ENCODE measurements at regions not wholly inside any gene's neighbourhood (a gene's known extent, or its start where the extent isn't known, plus 50 kb on each side); places are given as distances from the start of the nearest gene placed in this dataset.

DNA sequence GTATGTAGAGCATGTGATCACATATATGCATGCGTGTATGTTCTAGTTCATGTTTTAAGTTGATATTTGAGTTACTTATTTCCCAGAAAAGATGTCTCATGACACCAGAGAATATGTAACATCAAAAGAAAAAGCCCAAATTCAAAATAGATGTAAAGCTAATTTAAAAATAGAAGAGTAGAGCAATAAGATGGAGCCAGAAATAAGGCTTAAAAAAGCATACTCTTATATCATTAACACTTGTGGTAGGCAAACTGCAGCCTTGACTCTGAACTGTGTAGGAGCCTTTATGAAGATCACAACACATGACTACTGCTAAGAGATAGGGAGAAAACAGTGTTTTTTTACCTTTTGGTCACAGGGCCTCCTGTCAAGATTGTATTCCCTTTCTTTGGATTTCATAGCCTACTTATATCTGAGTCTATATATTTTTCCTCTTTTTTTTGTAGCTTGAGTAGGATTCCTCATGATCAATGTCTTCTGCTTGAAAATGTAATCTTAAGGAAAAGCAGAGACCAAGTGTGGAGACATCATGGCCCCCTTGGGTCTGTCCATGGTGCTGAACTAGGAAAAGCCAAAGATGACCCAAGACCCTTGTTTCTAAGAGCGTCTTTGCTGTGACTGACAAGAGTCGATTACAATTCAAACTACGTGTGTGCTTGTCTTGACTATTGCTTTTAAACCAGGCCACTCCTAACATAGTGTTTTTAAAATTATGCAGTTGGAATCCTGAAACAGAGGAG is 390.4 kb downstream of the SHISA9 start:
- DNase-seq: no peak

DNA sequence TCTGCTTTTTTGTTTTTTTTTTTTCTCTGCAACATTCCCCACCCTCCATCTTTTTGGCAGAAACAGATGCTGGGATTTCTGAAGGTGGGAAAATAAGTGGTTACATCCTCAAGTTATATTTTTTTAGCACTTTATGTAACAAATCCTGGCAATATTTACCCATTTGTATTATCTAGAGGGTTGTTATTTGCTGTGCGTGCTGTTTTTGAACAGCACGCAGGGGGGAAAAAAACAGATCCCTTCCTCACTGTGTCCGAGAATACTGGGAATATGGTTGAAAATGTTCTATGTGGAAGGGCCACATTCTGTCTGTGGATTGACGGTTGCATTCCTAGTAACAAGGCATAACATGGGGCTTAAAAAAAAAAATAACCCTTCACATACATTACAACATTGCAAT is 394.8 kb downstream of the SHISA9 start:
- DNase-seq: no peak

DNA sequence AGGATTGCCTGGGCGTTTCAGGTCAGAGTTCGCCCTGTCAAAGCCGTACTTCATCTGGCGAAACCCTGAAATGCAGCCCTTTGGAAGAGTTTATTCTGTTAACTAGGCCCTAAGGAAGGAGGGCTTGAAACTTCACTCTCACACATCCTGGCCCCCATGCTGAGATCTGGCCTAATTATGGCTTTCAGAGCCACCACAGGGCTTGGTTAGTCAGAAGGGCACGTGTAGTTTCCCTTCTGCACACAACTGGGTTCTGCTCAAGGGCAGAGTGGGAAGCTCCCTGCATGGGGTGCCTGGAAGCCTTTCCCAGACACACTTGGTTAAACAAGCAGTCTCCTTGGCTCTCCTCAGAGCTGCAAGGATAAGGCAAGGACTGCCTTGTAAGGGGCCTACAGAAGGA is 397.3 kb downstream of the SHISA9 start:
- DNase-seq: no peak

DNA sequence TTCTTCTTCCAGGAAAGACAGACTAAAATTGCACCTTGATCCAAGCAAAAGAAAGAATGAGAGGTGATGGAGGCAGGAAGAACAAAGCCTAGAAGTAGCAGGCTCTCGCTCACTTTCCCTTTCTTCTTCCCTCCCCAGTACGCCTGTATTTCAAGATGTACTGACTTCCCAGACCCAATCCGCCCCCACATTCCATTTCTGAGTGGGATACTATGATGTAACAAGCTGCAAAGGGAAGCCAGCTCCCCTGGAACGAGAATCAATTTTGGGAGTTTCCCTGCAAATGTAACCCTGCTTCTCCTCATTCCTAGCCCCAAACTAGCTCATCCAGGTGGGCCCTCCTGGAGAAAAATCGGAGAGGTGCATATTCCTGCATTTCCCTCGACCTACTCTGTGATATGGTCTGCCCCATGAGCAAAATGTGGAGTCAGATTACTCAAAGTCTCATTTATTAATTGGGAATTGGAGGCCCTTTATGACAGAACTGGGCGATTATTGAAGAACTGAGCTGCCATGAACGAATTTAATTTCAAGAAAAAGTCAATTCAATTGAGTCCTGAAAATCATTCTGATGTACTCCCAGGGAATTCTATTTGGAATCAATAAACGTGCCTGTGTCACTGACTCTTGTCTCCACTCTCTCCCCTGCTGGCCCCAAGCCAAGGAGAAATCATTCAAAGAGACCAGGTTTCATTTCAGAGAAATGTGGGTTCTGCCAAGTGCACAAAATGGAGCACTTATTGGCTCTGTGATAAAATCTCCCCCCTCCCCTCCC is 398.9 kb downstream of the SHISA9 start:
- no peak for DNase-seq

DNA sequence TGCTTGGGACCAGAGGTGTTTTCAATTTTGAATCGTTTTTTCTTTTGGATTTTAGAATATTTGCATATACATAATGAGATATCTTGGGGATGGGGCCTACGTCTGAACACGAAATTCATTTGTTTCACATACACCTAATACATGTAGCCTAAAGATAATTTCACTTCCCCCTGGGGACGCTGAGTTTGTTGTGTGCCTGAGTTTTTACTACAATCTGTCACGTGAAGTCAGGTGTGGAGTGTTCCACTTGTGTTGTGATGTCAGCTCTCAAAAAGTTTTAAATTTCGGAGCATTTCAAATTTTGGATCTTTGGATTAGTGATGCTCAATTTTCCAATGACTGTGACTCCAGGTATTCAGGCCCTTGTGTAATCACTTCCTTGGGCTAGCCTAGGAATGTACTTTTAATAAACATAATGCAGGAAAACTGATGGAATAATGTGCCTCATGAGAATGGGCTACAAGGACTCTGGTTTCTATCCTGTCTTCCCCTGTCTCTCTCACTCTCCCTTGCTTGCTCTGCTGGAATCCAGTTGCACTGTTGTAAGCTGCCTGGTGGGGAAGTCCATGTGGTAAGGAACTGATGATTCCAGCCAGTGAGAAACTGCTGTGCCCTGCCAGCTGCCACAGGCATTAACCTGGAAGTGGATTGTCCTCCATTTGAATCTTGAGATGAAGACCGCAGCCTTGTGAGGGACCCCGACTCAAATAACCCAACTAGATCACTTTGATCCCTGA is 403.8 kb downstream of the SHISA9 start:
- no peak for DNase-seq

DNA sequence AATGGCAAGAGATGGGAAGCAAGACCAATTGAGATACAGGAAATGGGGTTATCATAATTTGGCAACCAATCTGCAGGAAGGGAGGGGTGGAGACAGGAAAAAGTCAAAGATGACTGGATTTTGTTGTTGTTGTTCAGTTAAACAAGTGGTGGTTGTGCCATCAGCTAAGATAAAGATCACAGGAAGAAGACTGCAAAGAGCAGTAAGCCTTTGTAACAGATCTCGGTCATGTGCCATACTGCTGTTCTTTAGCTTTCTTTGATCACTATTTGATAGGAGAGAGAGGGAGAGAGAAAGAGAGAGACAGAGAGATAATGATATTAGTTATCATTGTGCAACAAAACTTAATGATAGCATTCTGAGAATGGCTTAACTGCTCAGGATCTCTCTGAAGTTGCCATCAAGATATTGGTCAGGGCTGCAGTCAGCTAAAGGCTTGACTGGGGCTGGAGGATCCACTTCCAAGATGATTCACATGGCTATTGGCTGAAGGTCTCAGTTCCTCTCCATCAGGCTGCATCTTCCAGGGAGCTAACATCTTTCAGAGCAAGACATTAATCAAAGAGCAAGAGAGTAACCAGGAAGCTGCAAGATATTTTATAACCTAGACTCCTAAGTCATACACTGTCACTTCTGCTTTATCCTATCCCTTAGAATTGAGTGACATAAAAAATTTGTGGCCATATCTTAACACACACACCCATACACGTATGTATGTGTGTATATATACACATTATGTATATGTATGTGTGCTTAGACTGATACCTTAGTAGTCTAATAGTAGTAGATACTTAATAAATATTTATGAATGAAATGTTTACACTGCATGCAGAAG is 405.0 kb downstream of the SHISA9 start:
- no peak for DNase-seq

DNA sequence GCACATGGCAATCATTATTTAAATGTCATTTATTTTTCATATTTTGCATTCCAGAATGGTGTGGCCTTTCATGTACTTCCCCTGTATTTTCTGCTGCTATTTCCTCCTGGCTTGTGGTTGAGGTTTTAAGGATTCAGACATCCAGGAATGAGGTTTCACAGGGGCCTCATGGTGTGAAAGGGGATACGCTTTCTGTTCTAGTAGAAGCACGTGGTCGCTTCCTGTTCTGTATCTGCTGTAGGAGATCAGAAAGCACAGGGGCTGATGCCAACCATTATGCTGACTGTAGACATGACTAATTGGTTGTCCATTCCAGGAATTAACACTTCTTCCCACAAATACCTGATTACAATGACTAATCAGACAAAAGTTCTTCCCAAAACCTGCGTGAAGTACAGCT is 405.9 kb downstream of the SHISA9 start:
- DNase-seq: no peak

DNA sequence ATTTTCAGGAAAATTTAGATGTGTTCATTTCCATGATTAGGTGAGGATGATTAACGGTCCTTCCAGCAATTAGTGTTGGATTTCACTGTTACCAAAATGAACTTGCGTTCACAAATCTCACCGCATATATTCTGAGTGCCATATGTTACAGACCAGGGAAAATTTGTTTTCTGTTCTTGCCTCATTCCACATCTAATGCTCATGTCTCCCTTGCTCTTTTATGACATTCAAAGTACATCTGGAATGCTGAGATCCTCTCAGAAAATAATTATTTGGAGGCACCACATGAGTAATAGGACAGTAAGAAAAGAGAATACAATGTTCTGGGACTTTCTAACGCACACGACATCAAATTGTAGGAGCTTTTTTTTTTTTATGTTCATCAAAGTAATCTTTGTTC is 406.5 kb downstream of the SHISA9 start:
- no peak for DNase-seq

DNA sequence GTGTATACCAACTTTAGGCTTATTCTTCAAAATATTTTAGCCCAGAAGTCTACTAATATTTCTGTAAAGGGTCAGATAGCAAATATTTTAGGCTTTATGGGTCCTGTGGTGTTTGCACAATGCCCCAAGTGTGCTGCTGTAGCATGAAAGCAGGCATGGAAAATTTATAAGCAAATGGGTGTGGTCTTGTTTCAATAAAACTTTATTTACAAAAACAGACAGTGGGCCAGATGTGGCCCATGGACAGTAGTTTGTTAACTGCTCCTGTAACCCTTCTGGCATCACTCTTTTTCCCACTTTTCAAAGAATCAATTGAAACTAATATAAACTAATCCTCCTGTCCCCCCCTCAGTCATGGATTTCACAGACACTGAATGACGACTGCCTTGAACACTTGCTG is 410.7 kb downstream of the SHISA9 start:
- no peak for DNase-seq

DNA sequence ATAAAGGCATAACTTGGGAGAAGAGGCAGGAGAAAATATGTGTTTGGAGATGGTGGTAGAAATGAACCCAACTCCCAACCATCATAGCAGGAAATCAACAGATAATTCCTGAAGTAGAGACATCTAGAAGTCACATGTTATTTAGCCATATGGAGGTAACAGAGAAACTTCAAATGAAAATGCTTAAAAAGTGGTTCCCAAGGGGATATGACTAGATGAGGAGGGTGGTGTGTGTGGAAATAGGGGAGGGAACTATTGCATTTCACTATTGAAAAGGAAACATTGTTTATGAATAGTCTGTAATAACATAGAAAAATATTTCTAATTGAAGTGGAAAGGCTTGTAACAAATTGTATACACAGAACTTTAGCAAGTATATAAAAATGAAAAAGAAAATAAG is 412.0 kb downstream of the SHISA9 start:
- no peak for DNase-seq

- DNase-seq: no peak
Observed at GRCh38 chr16:13314633-13315032, 413.2 kb downstream of the SHISA9 start.

DNA sequence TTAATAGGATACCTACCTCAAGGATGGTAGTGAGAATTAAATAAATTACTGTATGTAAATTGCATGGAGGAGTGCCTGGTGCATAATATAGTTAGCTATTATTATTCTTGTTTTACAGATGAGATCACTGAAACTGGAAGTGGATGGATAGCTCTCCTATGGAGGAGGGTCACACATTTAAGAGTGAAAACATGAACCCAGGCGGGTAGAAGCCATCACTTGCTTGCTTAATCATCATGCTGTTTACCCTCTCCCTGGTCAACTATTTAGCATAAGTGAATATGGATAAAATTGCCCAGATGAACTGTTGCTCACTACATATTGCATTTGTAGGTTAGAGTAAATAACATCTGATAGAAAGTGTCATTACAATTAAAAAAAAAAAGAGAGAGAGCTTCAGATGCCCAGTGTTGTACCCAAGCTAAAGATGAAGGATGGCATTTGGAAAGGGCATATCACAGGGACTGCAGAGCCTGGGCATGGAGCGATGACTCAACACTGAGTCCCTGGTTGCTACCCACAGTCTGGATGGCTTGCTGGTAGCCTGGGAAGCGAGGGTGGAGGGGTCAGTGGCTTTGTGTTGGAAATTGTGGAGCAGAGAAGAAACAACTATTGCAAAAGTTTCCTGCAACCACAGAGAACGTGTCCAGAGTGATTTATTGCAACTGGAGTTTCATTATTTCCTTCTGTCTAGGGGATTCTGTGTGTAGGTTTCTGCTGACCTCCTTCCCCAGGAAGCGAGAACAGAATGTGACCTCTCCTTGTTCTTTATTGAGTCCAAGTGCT is 414.4 kb downstream of the SHISA9 start:
- DNase-seq: no peak

DNA sequence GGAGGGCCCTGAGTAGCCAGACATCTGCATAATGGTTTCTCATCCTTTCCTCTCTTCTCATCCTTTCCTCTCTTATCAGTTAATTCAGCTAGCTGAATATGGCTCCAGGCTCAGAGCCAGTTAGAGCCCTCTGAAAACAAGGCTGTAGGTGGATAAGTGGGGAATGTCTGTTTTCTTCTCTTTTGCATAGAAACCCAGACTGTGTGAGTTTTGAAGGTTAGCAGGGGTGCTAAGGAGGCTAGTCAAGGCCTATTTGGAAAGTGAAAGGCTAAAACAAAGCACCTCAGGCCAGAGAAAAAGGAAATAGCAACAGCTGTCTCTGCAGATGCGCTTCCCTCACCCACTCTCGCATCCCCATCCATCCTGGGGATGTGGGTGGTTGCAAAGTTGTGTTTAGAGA is 420.9 kb downstream of the SHISA9 start:
- no peak for DNase-seq

- DNase-seq: no peak
Observed at GRCh38 chr16:13324851-13325250, 423.5 kb downstream of the SHISA9 start.

DNA sequence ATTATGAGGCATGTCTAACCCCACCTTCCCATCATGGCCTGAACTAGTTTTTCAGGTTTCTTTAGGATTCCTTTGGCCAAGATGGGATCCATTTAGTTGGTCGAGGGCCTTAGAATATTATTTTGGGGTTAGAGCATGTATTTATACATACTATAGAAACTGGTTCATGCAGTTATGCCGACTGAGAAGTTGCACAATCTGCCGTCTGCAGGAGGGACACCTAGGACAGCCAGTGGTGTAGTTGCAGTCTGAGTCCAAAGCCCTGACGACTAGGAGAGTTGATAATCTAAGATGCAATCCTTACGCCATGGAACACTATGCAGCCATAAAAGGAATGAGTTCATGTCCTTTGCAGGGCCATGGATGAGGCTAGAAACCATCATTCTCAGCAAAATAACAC is 424.0 kb downstream of the SHISA9 start:
- DNase-seq: no peak

DNA sequence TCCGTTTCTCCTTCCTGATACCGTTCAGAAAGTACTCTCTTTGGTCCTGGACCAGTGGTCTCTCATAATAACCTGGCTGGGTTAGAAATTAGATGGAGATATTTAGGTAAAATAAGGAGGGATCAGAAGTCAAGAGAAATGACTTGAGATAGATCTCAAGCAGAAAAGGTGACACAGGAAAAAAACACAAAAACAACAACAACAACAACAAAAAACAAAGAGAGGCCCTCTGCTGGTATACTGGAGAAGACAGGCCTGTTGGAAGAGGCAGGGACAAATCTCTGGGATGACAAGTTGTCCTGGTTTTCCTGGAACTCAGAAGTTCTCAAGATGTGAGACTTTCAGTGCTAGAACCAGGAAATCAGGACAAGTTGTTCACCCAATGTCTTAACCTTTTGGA is 430.5 kb downstream of the SHISA9 start:
- DNase-seq: no peak

DNA sequence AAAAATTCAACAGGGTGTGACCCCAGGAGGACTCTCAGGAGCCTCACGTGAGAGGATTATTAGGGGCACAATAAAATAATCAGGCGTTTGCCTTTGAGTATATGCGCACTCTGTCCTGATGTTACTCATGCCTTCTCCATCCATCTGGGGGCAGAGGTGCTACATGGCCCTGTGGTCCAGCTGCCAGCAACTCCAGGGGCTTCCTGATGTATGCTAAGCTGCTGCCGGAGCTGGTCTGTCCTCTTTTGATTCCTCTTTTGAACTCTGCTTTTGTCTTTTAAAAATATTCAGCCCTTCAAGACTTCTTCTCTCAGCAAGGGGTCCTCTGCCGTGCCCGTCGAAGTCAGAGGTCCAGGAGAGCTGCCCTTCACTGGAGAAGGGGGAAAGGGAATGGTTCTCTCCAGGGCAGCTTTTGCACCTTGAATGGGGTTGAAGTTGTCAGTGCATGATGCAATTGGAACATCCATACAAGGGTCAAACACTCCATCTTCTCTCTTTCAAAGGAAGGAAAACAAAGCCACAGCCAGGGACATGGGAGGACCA is 431.4 kb downstream of the SHISA9 start:
- DNase-seq: no peak

DNA sequence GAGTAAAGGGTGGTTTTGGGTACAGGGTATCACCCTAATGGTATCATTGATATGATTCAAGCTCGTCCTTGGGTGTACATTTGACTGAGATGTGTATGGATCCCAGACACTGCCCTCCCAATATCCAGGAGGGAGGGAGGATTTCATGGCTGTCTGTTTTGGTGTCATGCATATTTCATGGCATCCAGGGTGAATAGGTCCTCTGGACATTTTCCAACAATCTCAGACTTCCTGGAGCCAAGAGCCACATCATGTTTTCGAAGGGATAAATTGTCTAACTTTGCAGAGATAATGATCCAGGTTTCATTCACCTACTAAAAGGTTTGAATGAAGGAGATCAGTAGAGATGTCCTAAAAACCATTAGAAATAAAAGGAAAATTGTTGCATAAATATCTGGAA is 431.9 kb downstream of the SHISA9 start:
- DNase-seq: no peak

- no peak for DNase-seq
Observed at GRCh38 chr16:13335879-13336278, 434.5 kb downstream of the SHISA9 start.

GRCh38 chr16:13336335-13336734 is 434.9 kb downstream of the SHISA9 start:
- no peak for DNase-seq

Data from right forelimb (tissue), 1 donor.